AG04449 (cell line): ENCODE measurements at regions not wholly inside any gene's neighbourhood (a gene's known extent, or its start where the extent isn't known, plus 50 kb on each side); places are given as distances from the start of the nearest gene placed in this dataset.
"Not testable (repeated sequence)": the region's sequence is repeated elsewhere in the genome, so short reads cannot be mapped to it uniquely, and the experiment has no call there.

Experiments
- CTCF ChIA-PET: fragments of 350-600 bp; formaldehyde crosslinking; extraction: SDS; loops from one replicate; lab custom pipeline; 2021; ENCODE audit warnings: antibody characterized with exemption; lab: Yijun Ruan, JAX
- POLR2A ChIA-PET: fragments of 400-600, 350-600 bp; formaldehyde crosslinking; extraction: SDS; loops from one replicate; lab custom pipeline; 2020; ENCODE audit warnings: antibody characterized with exemption, inconsistent platforms; lab: Yijun Ruan, JAX
- DNase-seq: peaks from one replicate; pipeline ENCODE4 v3.0.0-alpha.2; 2010; ENCODE audit warnings: low read depth, low spot score
- H3K4me3 ChIP-seq: 2 replicates; pipeline ENCODE4 v1.5.1; 2011; ENCODE audit warnings: low read depth, mild to moderate bottlenecking, control low read depth, low read length
- TF ChIP-seq, protein P1 (sequence below): IDR thresholded peaks from one replicate; pipeline ENCODE4 v1.5.1; 2011; ENCODE audit warnings: mild to moderate bottlenecking, moderate library complexity, low read length, control low read depth, inconsistent platforms; ENCODE audit not compliant: insufficient read depth; ENCODE audit errors: missing control alignments

DNA sequence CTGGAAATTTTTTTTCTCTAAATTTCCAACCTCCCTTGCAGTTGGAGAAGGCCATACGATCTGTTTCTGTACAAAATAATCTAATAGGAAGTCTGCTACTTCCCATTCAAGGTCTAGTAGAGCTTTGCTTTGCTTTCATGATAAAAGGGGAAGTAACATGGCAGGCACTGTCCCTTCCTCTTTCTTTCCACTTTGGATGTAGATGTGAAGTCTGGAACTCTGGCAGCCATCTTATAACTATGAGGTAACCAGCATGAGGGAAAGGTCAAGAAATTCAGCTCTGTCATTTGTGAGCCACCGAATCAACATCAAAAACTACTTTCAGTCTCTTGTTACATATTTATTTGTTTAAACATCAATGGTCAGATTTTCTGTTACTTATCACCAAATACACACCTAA is 156.3 kb downstream of the MTHFS start:
- ChIA-PET POLR2A (no interaction called here), CTCF (no interaction called here)
- DNase-seq: no peak
- H3K4me3 ChIP-seq: no peak overlapping the region
- TF ChIP-seq, protein P1, sequence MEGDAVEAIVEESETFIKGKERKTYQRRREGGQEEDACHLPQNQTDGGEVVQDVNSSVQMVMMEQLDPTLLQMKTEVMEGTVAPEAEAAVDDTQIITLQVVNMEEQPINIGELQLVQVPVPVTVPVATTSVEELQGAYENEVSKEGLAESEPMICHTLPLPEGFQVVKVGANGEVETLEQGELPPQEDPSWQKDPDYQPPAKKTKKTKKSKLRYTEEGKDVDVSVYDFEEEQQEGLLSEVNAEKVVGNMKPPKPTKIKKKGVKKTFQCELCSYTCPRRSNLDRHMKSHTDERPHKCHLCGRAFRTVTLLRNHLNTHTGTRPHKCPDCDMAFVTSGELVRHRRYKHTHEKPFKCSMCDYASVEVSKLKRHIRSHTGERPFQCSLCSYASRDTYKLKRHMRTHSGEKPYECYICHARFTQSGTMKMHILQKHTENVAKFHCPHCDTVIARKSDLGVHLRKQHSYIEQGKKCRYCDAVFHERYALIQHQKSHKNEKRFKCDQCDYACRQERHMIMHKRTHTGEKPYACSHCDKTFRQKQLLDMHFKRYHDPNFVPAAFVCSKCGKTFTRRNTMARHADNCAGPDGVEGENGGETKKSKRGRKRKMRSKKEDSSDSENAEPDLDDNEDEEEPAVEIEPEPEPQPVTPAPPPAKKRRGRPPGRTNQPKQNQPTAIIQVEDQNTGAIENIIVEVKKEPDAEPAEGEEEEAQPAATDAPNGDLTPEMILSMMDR: no peak

DNA sequence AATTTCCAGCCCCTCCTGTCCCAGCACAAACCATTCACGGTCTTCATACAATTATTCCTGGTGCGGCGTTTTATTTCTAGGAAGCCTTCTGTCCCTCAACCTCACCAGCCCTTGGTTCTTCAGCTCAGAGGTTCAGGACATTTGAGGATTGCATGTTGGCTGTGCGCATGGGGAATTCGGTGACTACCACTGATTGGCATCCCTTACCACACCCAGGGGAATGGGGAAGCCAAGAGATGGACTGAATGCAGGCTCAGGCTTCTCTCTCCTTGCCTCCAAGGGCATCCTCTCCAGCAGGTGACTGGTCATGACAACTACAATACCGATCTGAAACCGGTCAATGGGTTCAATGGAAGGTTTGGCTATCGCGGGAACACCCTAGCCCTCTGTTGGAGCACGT is 153.8 kb downstream of the MTHFS start:
- no peak for DNase-seq
- POLR2A ChIA-PET: no interaction called here
- CTCF ChIA-PET: no interaction called here
- H3K4me3 ChIP-seq: no peak overlapping the region
- TF ChIP-seq, protein P1: no peak

DNA sequence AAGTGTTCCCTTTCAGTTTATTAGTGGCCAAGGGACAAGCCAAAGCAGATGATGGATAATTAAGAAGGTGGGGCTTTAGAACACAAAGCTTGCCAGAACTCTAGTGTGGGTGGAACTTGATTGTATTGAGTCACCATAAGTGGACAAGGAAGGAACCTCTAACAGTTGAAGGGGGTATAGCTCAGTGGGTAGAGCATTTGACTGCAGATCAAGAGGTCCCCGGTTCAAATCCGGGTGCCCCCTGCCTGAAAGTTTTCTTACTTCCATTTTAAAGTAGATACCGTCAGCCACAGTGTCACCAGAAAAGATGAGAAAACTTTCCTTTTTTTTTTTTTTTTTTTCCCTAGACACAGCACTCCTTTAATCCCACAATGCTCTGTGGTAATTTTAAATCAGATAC is 152.3 kb downstream of the MTHFS start:
- DNase-seq, CTCF ChIA-PET, H3K4me3 ChIP-seq, POLR2A ChIA-PET: not testable (repeated sequence)

DNA sequence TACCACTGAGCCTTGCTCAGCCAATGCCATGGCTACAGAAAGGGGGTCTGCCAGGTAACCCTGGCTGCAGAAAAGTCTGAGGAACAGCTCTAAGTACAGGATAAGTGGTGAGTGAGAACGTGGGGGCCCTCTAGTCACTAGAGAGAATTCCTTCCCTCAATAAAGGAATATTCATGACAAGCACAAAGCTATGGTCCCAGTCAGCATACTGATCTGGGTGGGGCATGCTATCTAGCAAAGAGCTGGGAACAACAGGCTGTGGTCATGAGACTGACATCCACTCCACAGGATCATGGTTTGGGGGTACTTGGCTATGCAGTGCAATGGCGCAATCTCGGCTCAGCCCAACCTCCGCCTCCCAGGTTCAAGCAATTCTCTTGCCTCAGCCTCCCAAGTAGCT is 140.4 kb downstream of the MTHFS start:
- ChIA-PET POLR2A (no interaction called here), CTCF (no interaction called here)
- DNase-seq: no peak
- no peak overlapping the region for H3K4me3 ChIP-seq
- TF ChIP-seq, protein P1: no peak

DNA sequence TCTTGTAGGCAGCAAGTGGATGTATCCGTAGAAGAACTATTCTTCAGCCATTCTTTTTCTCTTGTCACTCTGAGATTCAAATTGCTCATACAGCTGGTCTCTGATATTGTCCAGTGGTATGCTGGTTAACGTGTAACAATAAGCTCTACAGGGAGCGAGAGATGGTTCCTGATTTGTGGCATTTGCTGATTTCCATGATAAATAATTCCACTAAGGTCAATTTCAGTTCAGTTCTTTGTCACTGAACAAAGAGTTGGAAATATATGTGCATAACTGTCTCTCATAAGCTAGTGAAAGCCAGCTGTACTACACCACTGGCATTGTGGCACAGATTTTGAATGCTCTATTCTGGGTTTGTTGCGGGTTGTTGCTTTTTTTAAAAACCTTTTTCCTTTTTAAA is 131.7 kb downstream of the MTHFS start:
- ChIA-PET CTCF (no interaction called here), POLR2A (no interaction called here)
- TF ChIP-seq, protein P1: no peak
- no peak overlapping the region for H3K4me3 ChIP-seq
- no peak for DNase-seq

DNA sequence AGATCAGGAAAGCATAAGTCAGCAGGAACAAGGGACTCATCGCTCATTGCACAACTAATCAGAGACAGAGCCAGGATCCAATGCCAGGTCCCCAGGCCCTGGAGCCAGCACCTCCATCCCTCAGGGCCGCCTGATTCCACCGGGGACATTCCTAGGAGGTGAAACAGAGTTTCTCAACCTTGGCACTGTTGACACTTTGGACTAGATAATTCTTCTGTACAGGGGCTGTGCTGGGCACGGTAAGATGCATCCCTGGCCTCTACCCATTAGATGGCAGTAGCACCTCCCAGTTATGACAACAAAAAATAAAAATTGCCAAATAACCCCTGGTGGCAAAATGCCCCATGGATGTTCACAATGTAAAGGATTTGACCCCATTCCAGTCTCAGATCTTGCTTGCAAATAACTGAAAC is 127.7 kb downstream of the MTHFS start:
- POLR2A ChIA-PET: no interaction called here
- no peak for DNase-seq
- no peak overlapping the region for H3K4me3 ChIP-seq
- CTCF ChIA-PET: interaction anchor here (1.1 kb wide), 1 partner anchor 80 kb away, joined by 4 read pairs; no protein-coding TSS in a partner anchor
- TF ChIP-seq, protein P1: no peak

DNA sequence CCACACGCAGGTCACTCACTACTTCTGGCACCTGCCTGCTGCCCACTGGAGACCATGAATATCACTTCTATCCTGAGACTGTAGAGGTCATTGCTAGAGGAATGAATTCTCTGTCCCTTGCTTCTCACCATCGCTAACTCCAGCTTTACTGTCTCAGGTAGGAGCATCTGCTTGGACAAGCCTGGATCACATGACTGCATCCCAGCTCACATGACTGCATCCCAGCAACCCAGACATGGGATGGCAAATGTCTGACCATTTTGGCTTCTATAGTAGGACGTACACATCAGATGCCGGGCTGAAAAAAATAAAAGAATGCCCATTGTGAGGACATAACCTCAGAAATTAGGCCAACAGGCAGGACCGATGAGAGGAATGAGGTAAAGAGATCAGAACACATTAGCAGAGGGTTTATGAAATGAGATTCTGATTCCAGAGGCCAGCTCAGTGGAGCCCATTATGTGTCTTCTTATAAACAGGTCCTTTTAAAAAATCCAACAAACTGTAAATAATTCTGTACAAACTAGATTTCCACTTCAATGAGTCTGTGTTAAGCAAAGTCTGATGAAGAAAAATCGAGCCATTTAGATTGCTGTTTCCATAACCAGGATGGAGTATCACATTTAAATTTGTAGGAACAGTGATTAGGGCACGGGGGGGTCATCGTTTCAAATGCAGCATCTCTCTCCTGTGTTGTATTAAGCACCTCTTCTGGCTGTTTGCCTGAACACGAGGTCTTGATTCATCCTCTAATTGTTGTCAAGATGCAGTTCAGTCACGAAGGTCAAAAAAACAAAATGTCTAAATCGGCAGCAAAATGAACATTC is 126.7 kb downstream of the MTHFS start:
- TF ChIP-seq, protein P1: no peak
- ChIA-PET POLR2A (no interaction called here), CTCF (no interaction called here)
- no peak overlapping the region for H3K4me3 ChIP-seq
- no peak for DNase-seq
